GM12891 (cell line): ENCODE measurements at regions not wholly inside any gene's neighbourhood (a gene's known extent, or its start where the extent isn't known, plus 50 kb on each side); places are given as distances from the start of the nearest gene placed in this dataset.

ENCODE experiments used
- POLR2A ChIP-seq: IDR thresholded peaks from 2 replicates; pipeline ENCODE4 v1.6.1; 2011; ENCODE audit warnings: low read depth, low read length, control low read depth
- POLR2AphosphoS5 ChIP-seq: IDR thresholded peaks from 2 replicates; pipeline ENCODE4 v1.6.1; 2011; ENCODE audit warnings: low read depth, low read length, control low read depth

GRCh38 chrX:140866446-140866845, 135.9 kb upstream of the SPANXB1 start:
- TF ChIP-seq POLR2AphosphoS5 (no peak), POLR2A (no peak)
